ENCODE measurements at regions not wholly inside any gene's neighbourhood (a gene's known extent, or its start where the extent isn't known, plus 50 kb on each side); places are given as distances from the start of the nearest gene placed in this dataset.

DNA sequence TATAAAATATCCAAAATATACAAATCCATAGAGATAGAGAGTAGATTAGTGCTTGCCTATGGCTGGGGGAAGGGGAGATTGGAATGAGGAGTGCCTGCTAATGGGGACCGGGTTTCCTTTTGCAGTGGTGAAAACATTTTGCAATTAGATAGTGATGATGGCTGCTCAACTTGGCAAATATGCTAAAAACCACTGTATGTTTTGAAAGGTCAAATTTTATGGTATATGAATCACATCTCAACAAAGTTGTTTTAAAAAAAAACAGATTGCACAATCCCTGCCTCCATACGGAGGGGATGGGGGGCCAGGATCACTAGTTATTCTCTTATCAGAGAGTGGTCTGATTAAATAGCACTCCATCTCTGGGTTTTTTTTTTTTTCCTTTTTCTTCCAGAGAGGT is 76.9 kb upstream of the RIPOR2 start:
- no peak for DNase-seq (ENCODE audit: low read depth in 2 of 2)

DNA sequence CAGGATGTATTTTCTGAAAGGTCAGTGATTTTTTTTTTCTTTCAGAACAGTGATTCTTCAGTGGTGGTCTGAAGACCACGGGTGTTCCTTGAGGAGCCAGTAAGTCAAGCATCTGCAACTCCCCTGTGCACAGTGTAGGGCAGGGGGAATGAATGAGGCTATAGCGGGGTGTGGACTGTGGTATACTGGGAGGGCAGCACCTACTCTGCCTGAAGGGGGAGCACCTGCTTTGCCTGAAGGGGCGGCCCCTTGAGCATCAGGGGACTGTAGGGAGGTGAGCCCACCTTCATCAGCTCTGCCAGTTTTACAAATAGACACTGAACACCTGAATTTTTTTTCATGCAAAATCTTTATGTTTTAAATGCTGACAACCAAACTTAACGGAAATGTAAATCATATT is 77.5 kb upstream of the RIPOR2 start:
- DNase-seq (ENCODE audit: low read depth in 2 of 2): no peak

DNA sequence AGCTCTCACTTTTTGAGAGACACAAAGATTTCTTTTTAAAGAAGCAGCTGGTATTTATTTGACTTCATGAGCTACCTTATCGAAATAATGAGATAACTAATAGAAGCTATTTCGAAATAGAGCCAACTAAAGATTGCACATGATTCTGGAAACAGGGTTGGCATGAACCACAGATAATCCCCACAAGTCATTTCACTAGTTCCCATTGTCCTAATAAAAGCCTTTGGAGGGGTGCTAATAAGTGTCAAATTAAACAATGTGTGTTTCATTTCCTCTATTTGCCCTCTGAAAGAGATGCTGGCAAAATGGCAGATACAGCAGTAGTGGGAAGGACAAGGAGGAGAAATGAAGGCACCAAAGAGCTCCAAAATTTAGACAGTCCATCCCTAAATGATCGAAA is 78.6 kb upstream of the RIPOR2 start:
- DNase-seq (ENCODE audit: low read depth in 2 of 2): no peak

DNA sequence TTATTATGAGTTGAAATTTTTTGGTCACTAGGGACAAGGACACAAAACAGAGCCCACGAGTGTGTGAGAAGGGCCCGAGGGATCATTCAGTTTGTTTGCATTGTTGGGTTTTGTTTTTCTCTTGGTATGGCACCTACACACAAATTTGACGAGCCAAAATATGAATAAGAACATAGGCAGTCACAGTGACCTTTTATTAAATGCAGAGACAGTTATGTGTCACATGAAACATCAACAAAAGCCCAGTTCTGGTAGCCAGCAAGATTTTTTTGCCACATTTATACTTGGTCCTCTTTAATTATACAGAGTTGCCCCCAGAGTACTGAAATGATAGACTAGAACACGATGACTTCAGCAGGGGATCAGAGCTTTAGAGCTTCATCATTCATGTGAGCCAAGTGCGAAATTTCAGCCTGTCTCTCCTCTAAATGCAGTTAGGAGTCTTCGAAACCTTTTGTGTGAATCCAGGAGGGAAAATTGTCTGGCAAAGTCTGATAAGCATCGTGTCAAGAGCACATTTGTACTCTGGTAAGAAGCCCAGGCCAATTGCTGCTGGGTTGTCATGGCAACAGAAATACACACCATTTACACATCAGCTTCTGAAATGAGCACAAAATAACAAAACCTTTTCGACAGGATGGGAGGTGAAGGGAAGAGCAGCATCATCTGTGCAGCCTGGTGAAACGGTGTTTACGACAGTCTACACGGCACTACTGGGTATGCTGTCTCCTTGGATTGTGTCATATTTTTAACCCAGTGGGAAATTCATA is 79.2 kb upstream of the RIPOR2 start:
- DNase-seq (ENCODE audit: low read depth in 2 of 2): no peak

DNA sequence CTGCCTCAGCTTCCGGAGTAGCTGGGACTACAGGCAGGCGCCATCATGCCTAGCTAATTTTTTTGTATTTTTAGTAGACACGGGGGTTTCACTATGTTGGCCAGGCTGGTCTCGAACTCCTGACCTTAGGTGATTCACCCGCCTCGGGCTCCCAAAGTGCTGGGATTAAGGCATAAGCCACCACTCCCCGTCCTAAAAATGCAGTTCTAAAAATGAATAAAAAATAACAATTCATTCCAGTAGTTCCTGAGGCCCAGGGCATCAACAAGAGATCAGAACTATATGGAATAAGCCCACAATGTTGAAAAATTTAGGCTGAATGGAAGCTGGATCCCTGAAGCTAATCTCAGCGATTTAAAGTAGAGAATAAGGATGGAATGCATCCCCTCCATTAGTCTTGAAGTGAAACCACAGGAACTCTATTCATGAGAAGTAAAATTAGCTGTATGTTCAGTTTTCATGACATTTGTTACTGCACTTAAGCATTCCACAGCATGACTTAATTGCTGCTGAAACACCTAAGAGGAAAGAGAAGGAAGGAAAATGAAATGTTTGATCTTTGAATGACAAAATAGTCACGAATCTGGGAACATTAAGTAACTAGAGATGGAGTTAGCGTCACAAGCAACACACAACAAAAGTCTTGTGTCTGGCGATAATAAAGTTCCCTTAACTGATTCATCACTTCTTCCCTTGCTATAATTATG is 80.4 kb upstream of the RIPOR2 start:
- no peak for DNase-seq (ENCODE audit: low read depth in 2 of 2)

DNA sequence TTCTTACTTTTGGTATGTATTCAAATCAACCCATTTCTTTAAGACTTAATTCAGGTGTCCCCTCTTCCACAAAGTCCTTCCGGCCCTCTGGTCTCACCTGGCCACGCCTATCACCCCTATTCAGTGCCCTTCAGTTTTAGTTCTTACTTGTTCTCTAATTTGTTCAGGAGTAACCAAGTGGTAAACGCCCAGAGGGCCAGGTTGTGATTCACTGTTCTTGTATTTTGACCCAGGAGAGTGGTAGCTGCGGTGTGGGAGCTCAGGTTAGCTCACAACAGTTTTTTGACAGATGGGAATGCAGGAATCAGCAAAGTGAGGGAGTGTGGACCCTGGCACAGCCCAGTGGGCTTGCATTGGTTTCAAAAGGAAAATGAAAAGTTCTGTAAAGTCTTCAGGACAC is 81.7 kb upstream of the RIPOR2 start:
- DNase-seq (ENCODE audit: low read depth in 2 of 2): no peak

DNA sequence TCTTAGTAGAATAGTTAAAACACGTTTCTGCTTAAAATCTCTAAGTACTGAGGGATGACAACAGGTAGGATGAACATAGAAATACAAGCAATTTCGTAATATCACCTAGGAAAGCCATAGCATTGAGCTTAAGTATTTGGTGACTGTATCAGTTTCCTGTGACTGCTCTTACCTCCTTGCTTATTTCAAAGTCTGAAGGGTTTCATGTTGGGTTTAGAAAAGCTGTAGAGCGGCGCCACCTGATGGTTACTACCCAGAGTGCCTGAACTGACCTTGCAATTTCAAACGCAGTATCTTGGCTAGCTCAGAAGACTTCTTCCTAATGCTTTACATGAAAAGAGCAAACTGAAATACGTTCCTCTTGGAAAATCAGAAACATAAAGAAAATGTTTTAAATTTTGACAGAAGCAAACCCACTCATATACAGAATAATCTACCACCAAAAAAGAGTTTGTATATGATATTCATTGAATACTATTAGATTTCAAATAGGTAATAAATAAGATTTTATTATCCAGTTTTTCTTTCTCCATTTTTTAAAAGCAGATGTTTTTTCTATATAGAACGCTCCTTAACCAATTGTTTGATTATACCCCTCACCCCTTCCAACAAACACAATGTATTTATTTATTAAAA is 82.3 kb upstream of the RIPOR2 start:
- peak; percentile 64 to 67 for DNase-seq (ENCODE audit: low read depth in 2 of 2)

DNA sequence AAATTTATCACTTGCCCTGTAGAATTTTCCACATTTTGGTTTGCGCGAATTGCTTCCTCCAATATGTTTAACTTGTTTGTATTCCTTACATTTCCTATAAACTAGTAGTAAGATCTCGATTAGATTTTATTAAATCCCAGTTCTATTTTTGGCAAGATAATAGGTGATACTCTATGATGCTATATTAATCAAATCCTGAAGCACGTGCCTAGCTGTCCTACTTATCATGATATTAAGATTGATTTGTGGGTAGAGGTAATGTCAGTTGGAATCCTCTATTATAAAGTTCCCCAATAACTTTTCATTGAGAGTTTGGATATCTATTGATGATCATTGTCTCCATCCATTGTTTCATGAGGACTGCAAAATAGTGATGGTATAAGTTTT is 82.8 kb upstream of the RIPOR2 start:
- no peak for DNase-seq (ENCODE audit: low read depth in 2 of 2)

DNA sequence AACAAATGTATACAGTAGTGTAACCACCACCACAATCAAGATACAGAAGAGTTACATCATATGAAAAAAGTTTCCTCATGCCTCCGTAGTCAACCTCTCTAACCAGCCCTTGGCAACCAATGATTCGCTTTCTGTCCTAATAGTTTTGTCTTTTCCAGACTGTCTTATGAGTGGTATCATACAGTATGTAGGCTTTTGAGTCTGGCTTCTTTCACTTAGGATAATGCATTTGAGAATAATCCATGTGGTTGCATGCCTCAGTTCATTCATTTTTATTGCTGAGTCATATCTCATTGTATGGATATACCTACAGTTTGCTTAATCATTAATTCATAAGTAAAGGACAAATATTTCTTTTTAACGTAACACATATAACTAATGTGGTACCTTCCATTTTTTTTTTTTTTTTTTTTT is 86.4 kb upstream of the RIPOR2 start:
- DNase-seq (ENCODE audit: low read depth in 2 of 2): no peak

DNA sequence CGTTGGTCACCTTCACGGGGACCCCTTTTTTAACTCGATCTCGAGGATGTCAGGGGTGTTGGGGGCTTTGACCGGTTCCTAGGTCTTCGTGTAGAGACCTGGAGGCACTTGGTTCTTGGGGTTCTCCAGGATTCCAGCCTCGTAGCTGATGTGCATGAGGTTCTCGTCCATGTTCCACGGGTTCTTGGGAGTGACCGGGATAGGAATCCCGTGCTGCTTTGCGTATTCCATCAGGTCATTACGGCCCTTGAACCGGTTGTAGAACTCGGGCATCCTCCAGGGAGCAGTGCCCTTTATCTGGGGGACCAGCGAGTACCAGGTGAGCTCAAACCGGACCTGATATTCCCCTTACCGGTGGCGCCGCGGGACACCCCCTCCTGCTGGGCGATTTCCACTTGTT is 88.0 kb upstream of the RIPOR2 start:
- DNase-seq (ENCODE audit: low read depth in 2 of 2): no peak

DNA sequence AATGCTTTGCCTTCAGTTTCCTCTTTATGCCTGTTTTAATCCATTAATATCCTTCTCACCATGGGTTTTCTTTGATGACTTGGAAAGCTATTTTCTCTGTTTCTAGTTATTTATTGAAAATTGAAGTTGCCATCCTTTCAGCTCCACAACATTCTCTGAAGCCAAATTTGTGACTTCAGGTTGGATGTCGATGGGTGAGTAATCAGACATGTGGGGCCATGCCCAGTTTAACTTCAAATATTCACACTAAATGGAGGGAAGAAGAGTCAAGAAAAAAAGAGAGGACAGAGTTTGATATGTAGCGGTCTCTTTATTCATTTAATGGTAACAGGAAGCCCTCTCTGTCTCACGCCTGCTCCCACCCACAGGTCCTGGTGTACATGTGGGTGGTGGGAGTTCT is 89.1 kb upstream of the RIPOR2 start:
- DNase-seq (ENCODE audit: low read depth in 2 of 2): no peak

DNA sequence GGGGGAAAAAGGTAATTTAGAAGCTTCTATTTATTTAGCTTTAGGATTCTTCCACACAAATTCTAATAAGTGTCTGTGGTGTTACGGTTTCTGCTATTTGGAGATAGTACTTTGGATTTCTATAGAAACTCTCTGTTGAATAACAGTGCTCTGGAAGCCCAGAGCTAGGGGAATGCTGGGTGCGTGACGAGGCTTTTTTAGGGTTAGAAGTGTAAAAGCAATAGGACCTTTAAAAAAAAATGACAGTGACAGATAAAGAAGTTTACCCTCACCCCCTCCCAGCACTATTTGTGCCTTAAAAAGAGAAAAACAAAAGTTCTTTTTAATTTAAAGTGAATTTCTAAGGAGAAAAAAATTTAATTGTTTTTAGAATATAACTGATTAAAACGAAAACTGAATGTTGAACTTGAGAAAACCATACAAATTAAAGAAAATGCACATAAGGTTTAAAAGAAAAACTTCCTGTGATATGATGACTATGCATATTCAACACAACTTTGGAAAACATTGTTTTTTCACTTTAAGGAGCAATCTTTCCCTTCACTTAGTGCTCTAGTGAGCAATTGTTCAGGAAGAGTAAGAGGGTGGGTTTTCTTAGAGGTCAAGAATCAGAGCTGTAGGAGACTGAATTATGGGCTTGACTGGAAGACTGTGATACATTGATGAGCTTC is 89.6 kb upstream of the RIPOR2 start:
- DNase-seq (ENCODE audit: low read depth in 2 of 2): no peak

DNA sequence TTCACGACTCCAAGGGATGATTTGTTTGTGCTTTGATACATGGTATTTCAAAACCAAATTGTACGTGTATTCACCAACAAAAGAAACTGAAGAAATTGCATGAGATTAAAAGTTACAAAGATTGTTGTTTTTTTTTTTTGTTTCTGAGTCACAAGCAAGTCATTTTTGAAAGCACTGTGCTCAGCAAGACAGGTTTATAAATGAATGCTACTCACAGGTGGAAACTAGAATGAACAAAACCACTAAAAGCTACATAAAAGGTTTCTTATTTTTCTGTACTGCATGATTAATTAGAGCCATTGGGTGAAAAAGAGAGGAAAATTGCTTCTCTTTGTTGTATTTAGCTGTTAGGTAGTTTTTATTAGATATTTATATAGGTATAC is 90.2 kb upstream of the RIPOR2 start:
- DNase-seq (ENCODE audit: low read depth in 2 of 2): no peak

DNA sequence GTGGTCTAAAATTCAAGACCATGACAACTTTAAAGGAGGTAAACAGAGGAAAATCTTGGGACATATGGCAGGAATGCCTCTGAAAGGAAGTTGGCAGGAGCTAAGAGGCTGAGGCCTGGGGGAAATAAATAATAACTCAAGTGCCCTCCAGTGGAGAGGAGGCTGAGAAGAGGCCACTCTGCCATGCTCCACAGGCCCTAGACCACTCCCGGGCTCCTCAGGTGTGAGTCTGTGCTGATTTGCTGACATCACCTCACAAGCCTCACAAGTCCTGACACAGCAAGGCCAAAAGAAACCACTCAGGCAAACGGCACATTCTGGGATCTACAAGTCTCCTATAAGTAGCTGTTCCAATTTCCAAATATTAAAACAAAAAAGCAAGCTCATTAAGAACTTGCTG is 91.0 kb upstream of the RIPOR2 start:
- no peak for DNase-seq (ENCODE audit: low read depth in 2 of 2)

DNA sequence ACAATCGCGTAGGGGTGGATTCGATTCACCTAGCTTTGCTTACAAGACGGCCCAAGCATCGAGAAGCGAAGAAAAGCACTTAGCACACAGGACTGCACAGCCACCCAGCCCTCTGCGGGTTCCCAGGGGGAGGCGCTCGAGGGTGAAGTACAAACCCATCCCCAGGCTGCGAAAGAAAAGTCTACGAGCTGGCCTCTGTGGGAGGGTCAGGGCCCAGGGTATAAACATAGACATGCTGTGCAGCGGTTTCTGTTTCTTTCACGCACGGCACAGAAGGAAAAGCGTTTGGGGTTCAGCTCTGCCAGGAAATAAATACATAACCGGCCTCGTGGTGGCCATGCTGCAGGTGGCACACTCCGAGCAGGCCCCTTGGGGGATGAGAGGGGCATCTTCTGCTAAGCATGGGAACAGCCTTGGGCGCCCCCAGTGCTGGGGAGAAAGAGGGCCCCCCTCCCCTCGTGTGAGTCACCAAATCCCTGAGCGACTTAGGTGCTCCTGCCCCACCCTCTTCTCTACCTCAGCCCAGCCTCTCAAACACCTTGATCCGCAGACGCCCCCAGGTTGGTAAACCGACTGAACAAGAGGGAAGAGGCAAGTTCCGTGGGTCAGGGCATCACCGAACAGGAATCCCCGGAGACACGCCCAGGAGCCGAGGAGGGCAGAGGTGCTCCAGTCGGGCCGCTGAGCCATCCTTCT is 91.6 kb upstream of the RIPOR2 start:
- DNase-seq (ENCODE audit: low read depth in 2 of 2): peak; percentile 54 to 73

DNA sequence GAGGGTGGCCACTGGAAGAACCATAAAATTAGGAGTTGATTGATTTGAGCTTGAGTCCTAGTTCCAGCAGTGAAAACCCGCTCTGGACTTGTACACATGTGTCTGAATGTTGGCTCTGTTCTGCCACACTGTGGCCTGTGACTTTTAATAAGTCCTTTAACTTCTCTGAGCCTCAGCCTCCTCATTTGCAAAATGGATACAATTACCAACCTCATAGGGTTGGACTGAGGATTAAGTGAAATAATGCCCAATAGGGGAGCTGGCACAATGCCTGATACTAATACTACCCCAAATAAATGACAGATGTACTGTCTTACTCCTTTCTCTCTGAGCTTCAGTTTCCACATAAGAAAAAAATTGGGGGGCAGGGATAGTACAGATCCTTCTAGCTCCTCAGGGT is 92.6 kb upstream of the RIPOR2 start:
- DNase-seq (ENCODE audit: low read depth in 2 of 2): no peak

DNA sequence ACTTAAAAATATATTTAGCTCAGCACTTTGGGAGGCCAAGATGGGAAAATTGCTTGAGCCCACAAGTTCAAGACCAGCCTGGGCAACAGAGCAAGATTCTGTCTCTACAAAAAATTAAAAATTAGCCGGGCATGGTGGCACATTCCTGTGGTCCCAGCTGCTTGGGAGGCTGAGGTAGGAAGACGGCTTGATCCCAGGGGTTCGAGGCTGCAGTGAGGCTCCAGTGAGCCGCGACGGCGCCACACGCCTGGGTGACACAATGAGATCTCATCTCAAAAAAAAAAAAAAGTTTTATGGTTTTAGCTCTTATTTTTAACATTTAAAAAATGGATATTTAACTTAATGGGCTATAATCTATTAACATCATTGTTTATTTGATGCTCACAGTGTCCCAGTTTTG is 97.2 kb upstream of the RIPOR2 start:
- DNase-seq (ENCODE audit: low read depth in 2 of 2): no peak

DNA sequence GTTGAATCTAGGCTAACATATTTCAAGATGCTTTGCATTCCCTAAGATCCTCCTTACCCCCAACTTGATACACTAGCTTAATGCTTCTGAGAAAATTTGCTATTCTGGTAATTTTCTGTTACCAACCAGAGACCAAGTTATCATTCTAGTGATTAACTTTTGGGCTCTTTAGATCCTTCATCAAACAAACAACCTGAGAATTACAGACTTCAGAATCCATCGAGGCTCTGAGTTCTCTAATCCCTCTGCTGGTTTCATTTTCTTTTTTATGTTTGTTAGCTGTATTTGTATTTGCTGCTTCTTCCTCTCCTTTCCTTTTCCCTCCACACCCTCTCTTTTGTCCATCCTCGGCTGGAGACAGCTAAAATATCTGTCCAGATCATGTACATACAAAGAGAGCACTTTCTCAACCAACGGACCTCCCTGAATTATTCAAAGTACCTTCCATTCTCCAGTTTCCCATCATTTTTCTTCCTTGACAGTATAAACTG is 98.7 kb upstream of the RIPOR2 start:
- DNase-seq (ENCODE audit: low read depth in 2 of 2): no peak

DNA sequence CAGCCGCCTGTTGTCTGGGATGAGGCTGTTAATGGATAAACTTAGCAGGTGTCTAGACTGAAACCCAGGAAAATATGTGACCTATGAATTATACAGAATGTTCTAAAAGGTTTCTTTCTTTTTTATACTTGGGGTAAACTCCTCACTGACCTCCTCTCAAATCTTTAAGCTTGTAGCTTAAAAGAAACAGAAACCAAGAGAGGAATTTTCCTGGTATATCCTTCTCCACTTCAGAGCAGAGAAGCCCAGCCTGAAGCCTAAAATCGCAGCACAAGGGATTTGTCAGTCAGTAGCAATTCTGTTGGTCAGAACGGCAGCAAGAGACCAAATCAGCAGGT is 99.4 kb upstream of the RIPOR2 start:
- DNase-seq (ENCODE audit: low read depth in 2 of 2): no peak

DNA sequence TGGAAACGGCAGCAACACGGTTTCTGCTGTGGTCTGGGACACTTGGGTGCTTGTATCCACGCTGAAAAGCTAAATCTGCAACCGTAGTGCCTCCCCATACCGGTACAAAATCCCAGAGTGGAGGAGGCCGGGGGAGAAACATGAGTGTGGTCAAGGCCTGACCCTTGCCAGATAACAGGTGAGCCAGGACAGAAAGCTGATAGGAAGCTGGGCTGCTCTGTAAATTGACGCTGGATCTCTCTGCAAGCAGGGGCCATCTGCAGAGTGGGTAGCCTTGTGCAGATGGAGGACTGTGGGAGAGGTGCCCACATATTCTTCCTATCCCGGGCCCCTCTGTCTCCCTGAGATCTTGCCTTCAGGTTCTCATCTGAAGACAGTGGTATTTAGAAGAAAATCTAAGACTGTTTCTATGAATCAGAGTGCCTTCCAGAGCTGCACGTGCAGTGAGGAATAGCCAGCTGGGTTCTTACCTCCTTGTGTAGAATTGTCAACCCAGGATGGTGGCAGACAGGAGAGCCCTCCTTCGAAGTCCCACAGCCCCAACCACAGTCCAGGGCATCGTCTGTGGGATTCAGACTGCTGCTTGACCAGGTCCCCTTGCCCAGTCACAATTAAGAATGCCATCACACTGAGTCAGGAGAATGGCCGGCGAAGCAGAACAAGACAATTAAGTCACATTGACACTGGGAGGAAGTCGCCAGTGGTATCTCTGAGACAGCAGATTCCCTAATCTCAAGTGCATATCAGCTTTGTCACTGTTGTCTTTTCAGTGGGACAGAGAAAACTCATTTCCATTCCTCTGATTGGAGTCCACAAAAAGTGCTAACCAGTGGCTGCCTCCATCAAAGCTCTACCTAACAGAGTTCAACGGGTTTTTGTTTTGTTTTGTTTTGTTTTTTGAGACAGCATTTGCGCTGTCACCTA is 100.0 kb upstream of the RIPOR2 start:
- no peak for DNase-seq (ENCODE audit: low read depth in 2 of 2)

DNA sequence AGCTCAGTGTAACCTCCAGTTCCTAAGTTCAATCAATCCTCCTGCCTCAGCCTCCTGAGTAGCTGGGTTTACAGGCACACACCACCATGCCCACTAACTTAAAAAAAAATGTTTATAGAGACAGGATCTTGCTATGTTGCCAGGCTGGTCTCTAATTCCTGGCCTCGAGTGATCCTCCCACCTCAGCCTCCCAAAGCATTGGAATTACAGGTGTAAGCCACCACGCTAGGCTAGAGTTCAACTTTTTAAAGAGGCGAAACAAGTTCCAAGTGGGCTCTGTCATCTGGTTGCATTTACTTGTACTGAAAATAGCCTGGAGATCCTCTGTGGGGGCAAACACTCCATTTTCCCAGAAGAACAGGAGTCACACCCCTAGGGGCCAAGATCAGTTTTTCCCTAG is 100.7 kb upstream of the RIPOR2 start:
- DNase-seq (ENCODE audit: low read depth in 2 of 2): no peak

Measured in activated CD4-positive, alpha-beta T cell treated with anti-CD3 and anti-CD28 coated beads for 24 hours (primary cell).